T47D (cell line): ENCODE measurements at regions not wholly inside any gene's neighbourhood (a gene's known extent, or its start where the extent isn't known, plus 50 kb on each side); places are given as distances from the start of the nearest gene placed in this dataset.

ENCODE experiments used
- DNase-seq, 2 experiments: peaks; one replicate each; pipeline versions ENCODE4 v3.0.0 to v3.0.0-alpha.2; 2011 to 2012; ENCODE audit warnings: low read depth in 1 of 2, low spot score in 1 of 2
- JUND ChIP-seq: IDR thresholded peaks from 2 replicates; pipeline ENCODE4 v1.6.1; 2012; ENCODE audit warnings: low read depth
- in situ Hi-C: cut with HindIII; loops from 2 replicates; pipeline ENCODE4 v1.10.0; 2016; ENCODE audit warnings: low sequenced_read_pairs, low pct_unique_long_range_greater_than_20kb

DNA sequence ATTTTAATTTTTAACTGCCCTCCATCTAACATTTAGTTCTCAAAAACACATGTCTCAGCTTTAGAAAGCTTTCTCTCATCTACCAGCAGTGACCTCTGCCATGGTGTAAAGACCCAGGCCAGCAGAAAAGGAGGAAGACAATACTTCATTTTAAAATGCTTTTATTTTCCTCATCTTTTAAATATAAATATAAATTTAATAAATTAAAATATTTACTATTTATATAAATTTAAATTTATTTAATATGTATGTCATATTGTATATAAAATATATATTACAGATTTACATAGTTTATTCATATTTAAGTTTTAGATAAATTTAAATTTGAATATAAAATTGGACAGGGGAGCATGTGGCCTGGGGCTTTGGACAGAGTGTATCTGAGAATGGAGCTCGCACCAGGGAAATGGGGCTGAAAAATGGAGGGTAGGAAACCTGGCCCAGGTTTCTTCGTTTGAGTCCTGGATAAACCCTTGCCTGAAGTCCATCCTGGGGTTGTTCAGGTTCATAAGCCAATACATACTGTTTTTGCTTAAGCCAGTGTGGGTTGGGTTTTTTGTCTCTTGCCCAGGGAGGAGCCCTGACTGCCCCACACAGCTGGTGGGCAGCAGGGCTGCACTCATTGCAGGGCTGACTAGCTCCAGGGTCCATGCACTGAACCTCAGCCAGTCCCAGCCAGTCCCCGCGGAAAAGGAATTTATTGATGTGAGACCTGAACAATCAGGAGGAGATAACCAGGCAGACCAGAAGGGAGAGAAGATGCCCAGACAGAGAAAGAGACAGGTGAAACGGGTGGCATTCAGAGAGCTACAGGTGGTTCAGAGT is 77.3 kb upstream of the LAPTM4A start:
- no peak for DNase-seq
- in situ Hi-C loops: no loop called here
- no peak for TF ChIP-seq JUND

DNA sequence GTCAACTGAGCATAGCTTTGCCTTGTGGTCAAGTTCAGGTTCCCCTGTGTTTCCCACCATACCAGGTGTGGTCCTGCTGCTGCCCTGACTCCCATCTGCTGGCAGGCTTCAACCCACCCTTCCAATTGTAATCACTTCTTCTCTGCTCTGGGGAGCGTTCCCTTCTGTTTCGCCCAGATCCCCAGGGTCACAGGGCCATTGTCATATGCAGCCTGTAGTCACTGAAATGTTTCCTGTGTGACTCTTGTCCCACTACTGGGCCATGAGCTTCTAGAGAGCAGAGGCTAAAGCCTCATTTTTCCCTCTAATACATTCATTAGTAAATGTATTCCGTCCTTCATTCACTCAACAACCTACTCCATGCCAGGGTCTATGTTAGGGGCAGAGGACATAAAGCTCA is 75.0 kb upstream of the LAPTM4A start:
- in situ Hi-C loops: no loop called here

DNA sequence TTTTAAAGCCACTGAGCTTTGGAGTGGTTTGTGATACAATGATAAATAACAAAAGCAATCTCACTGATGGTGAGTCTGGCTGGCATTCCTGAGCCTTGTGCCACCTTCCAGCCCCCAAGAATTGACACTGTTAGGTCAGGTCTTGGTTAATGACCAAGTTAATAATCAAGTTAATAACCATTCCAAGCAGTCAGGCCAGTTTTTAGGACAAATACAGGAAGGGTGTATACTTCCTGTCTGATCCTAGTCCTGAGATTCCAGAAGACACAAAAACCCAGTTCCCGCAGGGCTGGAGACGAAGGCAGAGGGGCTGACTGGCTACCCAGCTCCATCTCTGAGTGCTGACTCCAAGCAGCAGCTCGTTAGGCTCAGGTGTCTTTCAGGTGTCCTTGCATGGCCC is 74.6 kb upstream of the LAPTM4A start:
- no peak for DNase-seq
- in situ Hi-C loops: no loop called here
- no peak for TF ChIP-seq JUND

More for the DNA sequence above, 75.0 kb upstream of the LAPTM4A start:
- no peak for DNase-seq
- TF ChIP-seq JUND: no peak

DNA sequence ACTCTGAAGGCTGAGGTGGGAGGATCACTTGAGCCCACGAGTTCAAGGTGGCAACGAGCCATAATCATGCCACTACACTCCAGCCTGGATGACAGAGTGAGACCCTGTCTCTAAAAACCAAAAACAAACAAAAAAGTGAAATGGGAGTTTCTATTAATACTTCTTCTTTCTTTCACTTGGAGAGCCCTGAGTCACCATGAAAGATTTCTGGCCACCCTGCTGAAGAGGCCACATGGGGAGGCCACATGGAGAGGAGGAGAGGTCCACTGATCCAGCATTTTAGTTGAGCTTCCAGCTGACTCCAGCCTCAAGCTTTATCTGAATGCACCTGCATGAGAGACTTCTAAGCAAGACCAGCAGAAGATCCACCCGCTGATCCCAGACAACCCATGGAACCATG is 74.2 kb upstream of the LAPTM4A start:
- in situ Hi-C loops: no loop called here
- no peak for TF ChIP-seq JUND
- no peak for DNase-seq

DNA sequence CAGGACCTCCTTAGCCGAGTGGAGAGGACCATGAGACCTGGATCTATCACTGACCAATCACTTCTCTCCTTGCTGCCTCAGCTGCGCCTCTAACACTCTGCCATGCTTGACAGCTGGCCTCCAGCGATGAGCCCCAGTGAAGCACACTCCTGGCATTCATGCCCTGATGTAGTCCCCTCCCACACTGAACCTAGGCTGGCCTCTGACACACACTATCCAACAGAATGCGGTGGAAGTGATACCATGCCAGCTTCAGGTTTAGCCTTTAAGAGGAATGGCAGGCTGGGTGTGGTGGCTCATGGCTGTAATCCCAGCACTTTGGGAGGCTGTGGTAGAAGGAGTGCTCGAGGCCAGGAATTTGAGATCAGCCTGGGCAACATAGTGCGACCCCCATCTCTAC is 73.7 kb upstream of the LAPTM4A start:
- DNase-seq: no peak
- in situ Hi-C loops: no loop called here
- TF ChIP-seq JUND: no peak

DNA sequence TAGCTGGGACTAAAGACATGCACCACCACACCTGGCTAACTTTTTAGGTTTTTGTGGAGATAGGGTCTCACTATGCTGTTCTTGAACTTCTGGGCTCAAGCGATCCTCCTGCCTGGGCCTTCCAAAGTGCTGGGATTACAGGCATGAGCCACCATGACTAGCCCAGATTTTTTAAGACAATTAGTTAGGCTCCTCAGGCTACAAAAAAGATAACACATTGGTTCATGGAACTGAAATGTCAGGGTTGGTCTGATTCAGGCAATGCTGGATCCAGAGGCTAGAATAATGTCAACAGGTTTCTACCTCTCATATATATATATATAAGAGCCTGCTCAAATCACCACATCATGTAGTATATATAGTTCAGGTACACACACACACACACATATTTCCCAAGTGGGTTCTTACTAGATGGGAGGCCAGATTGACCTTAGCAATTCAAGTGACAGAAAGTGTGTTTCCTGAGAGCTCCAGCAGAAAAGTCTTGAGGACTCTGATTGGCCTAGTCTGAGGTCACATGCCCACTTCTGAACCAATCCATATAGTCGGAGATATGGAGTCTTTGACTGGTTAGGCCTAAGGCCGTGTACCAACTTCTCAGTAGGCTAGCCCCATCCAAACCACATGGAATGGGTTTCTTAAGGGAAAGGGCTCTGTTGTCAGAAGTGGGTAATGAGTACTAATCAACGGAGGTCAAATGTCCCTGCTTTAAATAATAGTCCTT is 72.6 kb upstream of the LAPTM4A start:
- no peak for TF ChIP-seq JUND
- DNase-seq: no peak
- in situ Hi-C loops: no loop called here

DNA sequence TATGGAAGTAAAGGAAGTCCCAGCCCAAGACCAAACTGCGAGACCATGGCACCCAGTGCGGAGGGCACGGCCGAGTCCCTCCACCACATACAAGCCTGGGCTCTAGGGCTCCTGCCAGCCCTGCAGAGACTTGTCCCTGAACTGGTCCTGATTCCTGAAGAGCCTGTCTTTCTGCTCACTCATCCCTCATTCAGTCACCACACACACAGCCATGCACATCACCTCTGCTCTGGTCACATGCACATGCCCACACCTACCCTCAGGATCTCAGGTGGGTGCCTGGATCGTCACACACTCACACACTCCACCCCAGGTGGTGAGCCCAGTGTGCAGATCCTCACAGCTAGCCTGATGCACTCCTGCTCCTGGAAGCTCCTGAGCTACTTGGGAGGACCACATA is 71.4 kb upstream of the LAPTM4A start:
- DNase-seq: peak in 1 of 2 experiments; percentile 35
- TF ChIP-seq JUND: no peak
- in situ Hi-C loops: no loop called here

DNA sequence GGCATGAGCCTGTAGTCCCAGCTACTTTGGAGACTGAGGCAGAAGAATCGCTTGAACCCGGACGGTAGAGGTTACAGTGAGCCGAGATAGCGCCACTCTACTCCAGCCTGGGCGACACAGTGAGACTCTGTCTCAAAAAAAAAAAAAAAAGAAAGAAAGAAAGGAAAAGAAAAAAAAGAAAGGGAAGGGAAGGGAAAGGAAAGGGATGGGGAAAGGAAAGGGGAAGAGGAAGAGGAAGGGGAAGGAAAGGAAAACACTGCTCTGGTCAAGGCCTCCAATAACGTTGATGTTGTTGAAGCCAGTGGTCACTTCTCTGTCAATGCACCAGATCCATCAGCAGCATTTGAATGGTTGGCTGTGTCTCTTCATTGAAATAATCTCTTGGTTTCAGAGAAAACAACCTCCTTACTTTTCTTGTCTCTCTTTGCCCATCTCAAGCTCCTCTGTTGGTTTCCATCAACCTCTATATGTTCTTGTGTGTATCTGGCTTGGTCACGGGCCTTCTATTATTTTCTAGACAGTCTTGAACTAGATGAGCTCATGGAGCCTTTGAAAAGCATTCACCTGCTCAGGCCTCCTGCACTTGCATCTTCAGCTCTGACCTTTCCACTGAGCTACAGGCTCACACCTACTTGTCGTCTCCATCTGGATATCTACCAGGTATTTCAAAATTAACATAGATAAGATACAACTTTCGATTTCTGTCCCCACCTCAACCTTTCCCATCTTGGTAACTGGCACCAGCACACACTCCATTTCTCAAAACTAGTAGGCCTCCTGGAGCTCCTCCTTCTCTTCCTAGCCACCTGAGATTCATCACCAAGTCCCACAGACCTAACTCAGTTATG is 69.4 kb upstream of the LAPTM4A start:
- in situ Hi-C loops: no loop called here
- no peak for TF ChIP-seq JUND
- DNase-seq: no peak

DNA sequence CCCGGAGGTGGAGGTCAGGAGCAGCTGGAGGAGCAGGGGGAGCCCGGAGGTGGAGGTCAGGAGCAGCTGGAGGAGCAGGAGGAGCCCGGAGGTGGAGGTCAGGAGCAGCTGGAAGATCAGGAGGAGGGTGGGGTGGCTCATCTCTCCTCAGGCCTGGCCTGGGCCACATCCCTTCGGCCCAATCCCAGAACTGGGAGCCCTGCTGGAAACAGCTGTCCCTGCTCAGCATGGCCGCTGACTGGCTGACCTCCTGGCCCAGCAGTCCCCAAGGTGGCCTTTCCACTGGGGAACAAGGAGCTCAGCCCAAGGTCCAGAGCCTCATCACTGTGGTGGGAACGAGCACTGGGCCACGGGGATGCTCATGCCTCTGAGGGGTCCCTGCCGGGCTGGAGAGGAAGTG is 66.6 kb upstream of the LAPTM4A start:
- in situ Hi-C loops: no loop called here
- no peak for TF ChIP-seq JUND
- no peak for DNase-seq

DNA sequence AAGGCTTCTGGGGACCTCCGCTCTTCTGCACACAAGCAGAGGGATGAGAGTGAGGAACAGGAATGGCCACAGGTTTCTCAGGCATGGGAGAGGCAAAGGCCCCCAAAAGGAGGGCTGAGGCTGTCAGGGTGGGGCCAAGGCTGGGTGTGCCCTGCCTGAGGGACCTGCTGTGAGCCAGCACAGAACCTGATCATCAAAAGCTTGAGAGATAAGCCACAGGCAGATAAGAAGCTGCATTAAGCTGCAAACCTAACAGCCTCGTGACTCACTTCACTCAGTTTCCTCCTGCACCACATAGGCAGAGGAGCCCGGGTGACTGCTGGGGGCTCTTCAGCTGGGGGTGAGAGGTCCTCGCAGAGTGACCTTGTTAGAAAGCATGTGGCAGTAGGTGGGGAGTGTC is 64.5 kb upstream of the LAPTM4A start:
- no peak for DNase-seq
- no peak for TF ChIP-seq JUND
- in situ Hi-C loops: no loop called here

DNA sequence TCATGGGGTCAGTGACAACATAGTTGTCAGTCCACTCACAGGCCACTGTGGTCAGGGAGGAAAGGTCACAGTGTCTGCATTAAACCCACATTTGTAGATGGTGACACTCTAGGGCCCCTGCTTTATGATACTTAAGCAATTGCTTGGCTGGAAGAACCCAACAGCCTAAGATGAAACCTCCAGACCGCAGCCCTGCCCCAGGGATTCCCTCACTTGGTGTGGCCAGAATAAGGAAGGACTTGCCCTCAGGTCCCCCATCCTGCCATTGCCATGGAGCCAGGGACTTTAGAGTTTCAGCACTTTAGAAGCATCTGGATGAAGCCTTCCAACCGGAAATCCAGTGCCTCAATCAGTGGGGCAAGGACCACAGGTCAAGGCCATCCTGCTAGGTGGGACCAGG is 63.9 kb upstream of the LAPTM4A start:
- TF ChIP-seq JUND: no peak
- in situ Hi-C loops: no loop called here
- no peak for DNase-seq

DNA sequence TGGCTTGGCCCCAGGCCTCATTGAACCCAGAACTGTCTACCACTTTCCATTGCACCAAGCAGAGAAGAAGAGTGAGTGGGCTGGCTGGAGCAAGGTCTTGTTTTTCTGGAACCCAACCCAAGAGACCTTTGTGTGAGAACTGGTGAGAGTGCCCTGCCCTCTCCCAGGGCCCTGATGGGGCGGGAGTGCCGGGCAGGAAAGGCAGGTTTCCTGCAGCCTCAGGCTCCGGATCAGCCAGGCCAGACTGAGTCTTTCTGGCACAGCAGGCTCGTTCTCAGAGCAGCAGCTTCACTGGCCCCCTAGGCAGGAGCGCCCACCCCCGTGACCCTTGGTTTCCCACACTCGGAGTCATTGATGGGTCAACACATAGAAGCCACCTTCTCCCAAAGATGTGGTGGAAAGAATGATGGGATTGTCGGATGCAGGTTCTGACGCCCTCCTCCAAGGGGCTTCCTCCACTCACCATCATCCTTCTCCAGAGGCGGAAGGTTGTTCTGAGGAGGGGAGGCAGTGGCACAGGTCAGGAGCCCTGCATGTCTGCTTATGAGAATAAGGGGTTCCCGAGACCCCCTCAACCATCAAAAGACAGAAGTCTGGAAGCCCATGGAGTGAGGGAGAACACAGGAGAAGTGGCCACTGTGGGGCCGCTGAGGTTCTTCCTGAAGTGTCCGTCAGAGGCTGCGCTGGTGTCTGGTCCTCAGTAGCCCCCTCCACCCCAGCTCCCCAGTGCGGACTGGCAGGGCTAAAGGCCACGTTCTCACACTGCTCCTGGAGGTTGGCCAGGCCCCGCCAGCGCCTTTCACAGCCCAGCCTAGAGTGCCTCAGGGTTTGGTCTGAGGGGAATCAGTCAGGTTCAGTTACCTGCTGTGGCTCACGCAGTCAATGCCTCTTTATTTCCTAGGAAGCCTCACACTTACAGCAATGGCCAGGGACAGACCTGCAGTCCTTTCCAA is 62.8 kb upstream of the LAPTM4A start:
- no peak for TF ChIP-seq JUND
- in situ Hi-C loops: no loop called here
- DNase-seq: peak; percentile 68 to 84
